GM19025 (cell line): ENCODE measurements at regions not wholly inside any gene's neighbourhood (a gene's known extent, or its start where the extent isn't known, plus 50 kb on each side); places are given as distances from the start of the nearest gene placed in this dataset.
"Not testable (repeated sequence)": the region's sequence is repeated elsewhere in the genome, so short reads cannot be mapped to it uniquely, and the experiment has no call there.

Source experiments
- ATAC-seq: cut with Tn5 transposase; IDR thresholded peaks from one replicate; pipeline ENCODE4 v1.9.1; 2021; ENCODE audit warnings: mild to moderate bottlenecking, low read depth, moderate library complexity; ENCODE audit not compliant: unreplicated experiment

GRCh38 chr5:74465724-74466123 is 174.8 kb downstream of the ENC1 start:
- ATAC-seq, result no peak

- ATAC-seq, result no peak
These were observed 175.9 kb downstream of the ENC1 start for GRCh38 chr5:74464512-74465209.

GRCh38 chr5:74462356-74462755 is 178.2 kb downstream of the ENC1 start:
- ATAC-seq, result no peak

- ATAC-seq, result no peak
These were observed 179.3 kb downstream of the ENC1 start for GRCh38 chr5:74461251-74461650.

- no peak for ATAC-seq
These were observed 179.8 kb downstream of the ENC1 start for GRCh38 chr5:74460694-74461093.

- ATAC-seq, result no peak
These were observed 180.5 kb downstream of the ENC1 start for GRCh38 chr5:74459984-74460383.

GRCh38 chr5:74457876-74458275 is 182.7 kb downstream of the ENC1 start:
- no peak for ATAC-seq

GRCh38 chr5:74454263-74455030 is 186.1 kb downstream of the ENC1 start:
- no peak for ATAC-seq

- no peak for ATAC-seq
These were observed 187.7 kb downstream of the ENC1 start for GRCh38 chr5:74452856-74453255.

- no peak for ATAC-seq
These were observed 190.4 kb downstream of the ENC1 start for GRCh38 chr5:74450095-74450494.

- ATAC-seq, result no peak
These were observed 193.7 kb downstream of the ENC1 start for GRCh38 chr5:74446725-74447241.

GRCh38 chr5:74442466-74442865 is 198.1 kb downstream of the ENC1 start:
- no peak for ATAC-seq

GRCh38 chr5:74441616-74442015 is 198.9 kb downstream of the ENC1 start:
- no peak for ATAC-seq

- no peak for ATAC-seq
These were observed 200.2 kb downstream of the ENC1 start for GRCh38 chr5:74440341-74440740.

- ATAC-seq, result not testable (repeated sequence)
These were observed 202.7 kb downstream of the ENC1 start for GRCh38 chr5:74437870-74438269.

GRCh38 chr5:74433896-74434829 is 206.4 kb downstream of the ENC1 start:
- no peak for ATAC-seq

GRCh38 chr5:74433255-74433895 is 207.2 kb downstream of the ENC1 start:
- no peak for ATAC-seq

- ATAC-seq, result no peak
These were observed 207.8 kb downstream of the ENC1 start for GRCh38 chr5:74432721-74433120.

- ATAC-seq, result no peak
These were observed 208.3 kb downstream of the ENC1 start for GRCh38 chr5:74432216-74432615.

- no peak for ATAC-seq
These were observed 209.2 kb downstream of the ENC1 start for GRCh38 chr5:74431290-74431669.
